Mesodermal cell (in vitro differentiated cells): ENCODE measurements at regions not wholly inside any gene's neighbourhood (a gene's known extent, or its start where the extent isn't known, plus 50 kb on each side); places are given as distances from the start of the nearest gene placed in this dataset.

Experiments used
- H3K27ac ChIP-seq: 2 replicates; pipeline ENCODE4 v1.7.0; 2013; ENCODE audit warnings: mild to moderate bottlenecking, low read depth, low read length, moderate library complexity; ENCODE audit not compliant: severe bottlenecking
- H3K36me3 ChIP-seq: 2 replicates; pipeline ENCODE4 v1.7.1; 2013; ENCODE audit warnings: mild to moderate bottlenecking, low read length, moderate library complexity; ENCODE audit not compliant: control insufficient read depth, insufficient read depth
- H3K4me1 ChIP-seq: one replicate; pipeline ENCODE4 v1.7.1; 2013; ENCODE audit warnings: mild to moderate bottlenecking, low read length; ENCODE audit not compliant: insufficient read depth, control insufficient read depth, poor library complexity, severe bottlenecking
- H3K4me3 ChIP-seq: 2 replicates; pipeline ENCODE4 v1.7.0; 2013; ENCODE audit warnings: low read length, control low read depth, mild to moderate bottlenecking; ENCODE audit not compliant: insufficient read depth, poor library complexity, severe bottlenecking; ENCODE audit errors: extremely low read depth
- H3K9me3 ChIP-seq: 2 replicates; pipeline ENCODE4 v1.7.1; 2013; ENCODE audit warnings: mild to moderate bottlenecking, low read length, moderate library complexity; ENCODE audit not compliant: control insufficient read depth
- WGBS, 2 experiments: methylation state at CpG; one replicate each; pipeline ENCODE4 v1.1.5; 2013; ENCODE audit warnings: missing lambda C conversion rate in 2 of 2; ENCODE audit not compliant: insufficient coverage in 2 of 2; 5-methylcytosine and 5-hydroxymethylcytosine counted together

DNA sequence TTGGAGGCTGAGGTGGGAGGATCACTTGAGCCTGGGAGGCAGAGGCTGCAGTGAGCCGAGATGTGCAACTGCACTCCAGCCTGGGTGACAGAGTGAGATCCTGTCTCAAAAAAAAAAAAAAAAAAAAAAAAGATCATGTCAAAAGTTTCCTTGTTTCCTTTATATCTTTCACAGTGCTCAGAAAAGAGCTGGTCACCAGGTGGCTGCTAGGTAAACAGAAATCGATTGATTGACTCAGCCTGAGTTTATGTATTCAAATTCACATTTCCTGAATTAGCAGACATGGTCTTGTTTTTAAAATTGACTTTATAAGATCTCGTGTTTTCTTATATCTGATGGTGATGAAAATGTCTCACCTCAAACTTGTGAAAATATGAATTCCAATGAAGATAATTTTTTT is 261.8 kb upstream of the FANCL start:
- no CpG with 5 or more reads among the region's 3 CpGs for WGBS, 2 experiments
- no peaks in the 10 kb centered on the region for H3K9me3 ChIP-seq
- H3K4me3 ChIP-seq: no peak overlapping the region
- H3K36me3 ChIP-seq: no peaks in the 10 kb centered on the region
- no peaks in the 10 kb centered on the region for H3K4me1 ChIP-seq
- H3K27ac ChIP-seq: no peak overlapping the region

GRCh38 chr2:58501371-58502160 is 260.4 kb upstream of the FANCL start:
- no peaks in the 10 kb centered on the region for H3K36me3 ChIP-seq
- H3K27ac ChIP-seq: no peak overlapping the region
- H3K9me3 ChIP-seq: no peaks in the 10 kb centered on the region
- no peaks in the 10 kb centered on the region for H3K4me1 ChIP-seq
- 81 to 89% methylated on average over 8 to 10 of the region's 11 CpGs for WGBS, 2 experiments
- no peak overlapping the region for H3K4me3 ChIP-seq

DNA sequence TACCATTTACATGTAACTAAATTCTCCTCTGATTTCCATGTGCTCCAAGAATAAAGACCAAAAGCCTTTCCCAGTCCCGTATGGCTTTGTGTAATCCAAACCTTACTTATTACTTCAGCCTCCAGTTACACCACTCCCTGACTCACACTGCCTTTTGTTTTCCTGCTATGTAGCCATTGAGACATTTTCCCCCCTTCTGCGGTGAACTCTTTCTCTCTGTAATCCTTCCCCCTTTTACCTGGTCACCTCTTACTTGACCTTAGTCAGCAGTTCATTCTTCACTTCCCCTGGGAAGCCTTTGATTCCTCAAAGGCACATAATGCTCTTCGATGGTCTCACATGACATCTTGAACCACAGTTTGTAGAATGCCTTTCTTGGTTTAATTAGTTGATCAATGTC is 256.0 kb upstream of the FANCL start:
- WGBS, 2 experiments: 8 to 26% methylated on average over 2 of the region's 3 CpGs
- Histone ChIP-seq H3K9me3 (no peaks in the 10 kb centered on the region), H3K36me3 (no peaks in the 10 kb centered on the region), H3K4me1 (no peaks in the 10 kb centered on the region), H3K27ac (no peak overlapping the region), H3K4me3 (no peak overlapping the region)

DNA sequence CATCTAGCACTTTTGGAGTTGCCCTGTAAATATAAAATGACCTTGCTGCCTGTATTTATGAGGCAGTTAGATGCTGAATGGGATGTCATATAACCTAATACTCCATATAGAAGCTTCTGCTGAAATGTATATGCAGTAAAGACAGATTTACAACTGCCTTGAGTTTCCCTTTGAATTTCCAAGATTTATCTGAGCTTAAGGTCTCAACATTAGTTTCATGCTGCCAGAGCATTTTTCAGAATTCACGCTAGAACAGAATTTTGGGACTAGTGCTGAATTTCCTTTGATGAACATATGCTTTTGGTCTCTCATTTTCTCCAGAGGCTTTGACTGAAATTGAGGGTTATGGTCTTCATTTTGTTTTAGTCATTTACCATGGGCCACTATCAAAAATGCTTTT is 254.7 kb upstream of the FANCL start:
- no peaks in the 10 kb centered on the region for H3K36me3 ChIP-seq
- no peaks in the 10 kb centered on the region for H3K9me3 ChIP-seq
- no peaks in the 10 kb centered on the region for H3K4me1 ChIP-seq
- H3K4me3 ChIP-seq: no peak overlapping the region
- 75 to 100% methylated on average over 1 of the region's 1 CpG for WGBS, 2 experiments
- no peak overlapping the region for H3K27ac ChIP-seq

DNA sequence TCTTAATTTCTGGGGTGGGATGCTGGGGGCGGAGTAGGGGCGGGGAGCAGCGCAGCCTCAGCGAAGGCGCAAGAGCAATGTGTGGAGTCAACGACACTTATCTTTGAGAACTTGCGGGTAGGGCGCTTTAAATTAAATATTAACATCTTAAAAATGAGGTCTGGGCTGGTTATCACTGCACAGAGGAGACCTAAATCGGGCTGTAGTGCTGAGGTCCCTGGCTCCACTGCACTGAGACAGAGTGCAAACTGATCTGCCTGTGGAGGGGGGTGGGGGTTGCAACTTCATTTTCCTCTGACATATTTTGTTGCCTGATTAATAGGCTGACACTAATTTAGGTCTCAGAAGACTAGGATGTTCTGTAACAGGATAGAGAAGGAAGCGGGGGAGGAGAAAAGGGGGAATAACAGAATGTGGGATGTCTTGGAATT is 253.0 kb upstream of the FANCL start:
- Histone ChIP-seq H3K4me3 (no peak overlapping the region), H3K4me1 (no peaks in the 10 kb centered on the region)

GRCh38 chr2:58484629-58485028 is 243.5 kb upstream of the FANCL start:
- H3K4me3 ChIP-seq: no peak overlapping the region
- peaks cover 10% of the 10 kb centered on the region for H3K9me3 ChIP-seq
- H3K4me1 ChIP-seq: peaks cover 5% of the 10 kb centered on the region
- no peak overlapping the region for H3K27ac ChIP-seq
- WGBS, 2 experiments: 100% methylated on average over 1 of the region's 4 CpGs
- no peaks in the 10 kb centered on the region for H3K36me3 ChIP-seq

More for the DNA sequence above, 253.0 kb upstream of the FANCL start:
- no peaks in the 10 kb centered on the region for H3K9me3 ChIP-seq
- no peak overlapping the region for H3K27ac ChIP-seq
- H3K36me3 ChIP-seq: no peaks in the 10 kb centered on the region
- WGBS, 2 experiments: 80% methylated on average over 1 to 2 of the region's 10 CpGs

- Histone ChIP-seq H3K36me3 (no peaks in the 10 kb centered on the region), H3K4me3 (no peak overlapping the region), H3K4me1 (peaks cover 5% of the 10 kb centered on the region), H3K9me3 (peaks cover 10% of the 10 kb centered on the region), H3K27ac (no peak overlapping the region)
- WGBS, 2 experiments: no CpG with 5 or more reads among the region's 1 CpG
Observed at GRCh38 chr2:58484221-58484620, 243.1 kb upstream of the FANCL start.

DNA sequence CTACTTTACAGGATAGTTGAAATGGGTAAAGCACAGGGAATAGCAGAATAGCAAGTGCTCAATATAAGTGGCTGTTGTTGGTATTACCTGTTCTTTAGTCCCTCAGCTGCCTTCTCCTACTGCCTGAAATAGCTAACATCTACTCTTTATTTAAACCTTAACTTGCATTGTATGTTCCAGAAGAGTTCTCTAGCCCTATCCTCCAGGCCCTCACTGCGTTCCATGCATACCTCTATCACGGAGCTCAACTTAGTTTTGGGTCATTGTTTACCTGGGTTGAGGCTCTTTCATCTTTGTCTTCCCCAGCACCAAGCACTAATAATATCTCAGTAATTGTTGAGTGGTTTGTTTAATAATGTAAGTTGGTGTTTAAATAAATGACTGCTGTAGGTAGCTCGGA is 242.2 kb upstream of the FANCL start:
- Histone ChIP-seq H3K27ac (no peak overlapping the region), H3K36me3 (no peaks in the 10 kb centered on the region), H3K4me1 (peaks cover 5% of the 10 kb centered on the region), H3K4me3 (no peak overlapping the region), H3K9me3 (peaks cover 10% of the 10 kb centered on the region)
- WGBS, 2 experiments: 85 to 100% methylated on average over 1 to 2 of the region's 3 CpGs

- WGBS, 2 experiments: 81 to 84% methylated on average over 2 of the region's 2 CpGs
- no peaks in the 10 kb centered on the region for H3K36me3 ChIP-seq
Observed at GRCh38 chr2:58481670-58482069, 240.5 kb upstream of the FANCL start.

GRCh38 chr2:58480141-58480540 is 239.0 kb upstream of the FANCL start:
- Histone ChIP-seq H3K27ac (no peak overlapping the region), H3K9me3 (no peaks in the 10 kb centered on the region), H3K36me3 (no peaks in the 10 kb centered on the region), H3K4me3 (no peak overlapping the region), H3K4me1 (peaks cover 5% of the 10 kb centered on the region)
- WGBS, 2 experiments: no CpG with 5 or more reads among the region's 2 CpGs

More at GRCh38 chr2:58481670-58482069, 240.5 kb upstream of the FANCL start:
- peaks cover 2% of the 10 kb centered on the region for H3K9me3 ChIP-seq
- no peak overlapping the region for H3K4me3 ChIP-seq
- peaks cover 5% of the 10 kb centered on the region for H3K4me1 ChIP-seq
- no peak overlapping the region for H3K27ac ChIP-seq

- Histone ChIP-seq H3K4me1 (peaks cover 5% of the 10 kb centered on the region), H3K27ac (no peak overlapping the region), H3K4me3 (no peak overlapping the region), H3K36me3 (no peaks in the 10 kb centered on the region), H3K9me3 (no peaks in the 10 kb centered on the region)
- 50 to 65% methylated on average over 4 to 5 of the region's 12 CpGs for WGBS, 2 experiments
Observed at GRCh38 chr2:58479535-58480140, 238.5 kb upstream of the FANCL start.
